OCI-LY1 (cell line): ENCODE measurements at regions not wholly inside any gene's neighbourhood (a gene's known extent, or its start where the extent isn't known, plus 50 kb on each side); places are given as distances from the start of the nearest gene placed in this dataset.

ENCODE experiments used
- H2AFZ ChIP-seq: fragments of 200-600 bp; sonication (generic), shearing (Covaris generic); 2 replicates; pipeline ENCODE4 v1.6.0; 2014; ENCODE audit warnings: antibody characterized with exemption, mild to moderate bottlenecking, low read length
- H3F3A ChIP-seq: fragments of 200-600 bp; sonication (generic), shearing (Covaris generic); 2 replicates; pipeline ENCODE4 v1.6.0; 2014; ENCODE audit warnings: mild to moderate bottlenecking, antibody characterized with exemption, low read length, moderate library complexity; ENCODE audit not compliant: insufficient read depth
- H3K27ac ChIP-seq: fragments of 200-600 bp; sonication (generic); 2 replicates; pipeline ENCODE4 v1.5.1; 2014; ENCODE audit warnings: low read length, mixed run types, mild to moderate bottlenecking, low read depth; ENCODE audit not compliant: poor library complexity, severe bottlenecking
- H3K27me3 ChIP-seq: fragments of 200-600 bp; sonication (generic); 2 replicates; pipeline ENCODE4 v1.6.0; 2014; ENCODE audit warnings: antibody characterized with exemption, mild to moderate bottlenecking, low read length, moderate library complexity; ENCODE audit not compliant: insufficient read depth
- H3K36me3 ChIP-seq: fragments of 200-600 bp; sonication (generic); 2 replicates; pipeline ENCODE4 v1.6.1; 2014; ENCODE audit warnings: mild to moderate bottlenecking, antibody characterized with exemption, low read length, moderate library complexity, mixed read lengths; ENCODE audit not compliant: insufficient read depth
- H3K4me1 ChIP-seq: fragments of 200-600 bp; sonication (generic); 2 replicates; pipeline ENCODE4 v1.5.1; 2014; ENCODE audit warnings: mild to moderate bottlenecking, low read length, moderate library complexity; ENCODE audit not compliant: insufficient read depth, severe bottlenecking
- H3K4me2 ChIP-seq: fragments of 200-600 bp; sonication (generic), shearing (Covaris generic); 2 replicates; pipeline ENCODE4 v1.6.1; 2014; ENCODE audit warnings: low read length
- H3K4me3 ChIP-seq: fragments of 200-600 bp; sonication (generic); 2 replicates; pipeline ENCODE4 v1.5.1; 2014; ENCODE audit warnings: low read length, low read depth, mild to moderate bottlenecking, mixed read lengths; ENCODE audit not compliant: poor library complexity, severe bottlenecking
- H3K79me2 ChIP-seq: fragments of 200-600 bp; shearing (Covaris generic); 2 replicates; pipeline ENCODE4 v1.6.1; 2016; ENCODE audit warnings: mixed run types, low read length, mixed read lengths; ENCODE audit not compliant: insufficient read depth
- H3K9ac ChIP-seq: fragments of 200-600 bp; sonication (generic), shearing (Covaris generic); 2 replicates; pipeline ENCODE4 v1.6.1; 2014; ENCODE audit warnings: mild to moderate bottlenecking, low read length, mixed read lengths
- H3K9me2 ChIP-seq: fragments of 200-600 bp; sonication (generic), shearing (Covaris generic); 2 replicates; pipeline ENCODE4 v1.6.1; 2014; ENCODE audit warnings: low read depth, mild to moderate bottlenecking, low read length, mixed read lengths
- H3K9me3 ChIP-seq: fragments of 200-600 bp; shearing (Covaris generic); 2 replicates; pipeline ENCODE4 v1.6.1; 2014; ENCODE audit warnings: low read length, mixed read lengths
- H4K20me1 ChIP-seq: fragments of 200-600 bp; sonication (generic), shearing (Covaris generic); 2 replicates; pipeline ENCODE4 v1.6.0; 2016; ENCODE audit warnings: mild to moderate bottlenecking, low read length; ENCODE audit not compliant: insufficient read depth
- CTCF ChIP-seq: fragments of 200-600 bp; sonication (generic), shearing (Covaris generic); IDR thresholded peaks from 2 replicates; pipeline ENCODE4 v1.5.1; 2017; ENCODE audit warnings: mild to moderate bottlenecking, antibody characterized with exemption, low read length, moderate library complexity, mixed read lengths
- EZH2 ChIP-seq: fragments of 200-600 bp; sonication (generic), shearing (Covaris generic); IDR thresholded peaks from 2 replicates; pipeline ENCODE4 v1.8.0; 2017; ENCODE audit warnings: borderline replicate concordance, mixed run types, mild to moderate bottlenecking, antibody characterized with exemption, low read length, moderate library complexity, mixed read lengths

GRCh38 chr10:131617113-131617858 lies 283.5 kb upstream of the PPP2R2D start:
- Histone ChIP-seq H3K9me2 (no peaks in the 10 kb centered on the region), H3K79me2 (no peaks in the 10 kb centered on the region), H3K27ac (no peak overlapping the region), H3K4me3 (no peak overlapping the region), H3K36me3 (no peaks in the 10 kb centered on the region), H3K4me2 (no peak overlapping the region), H3K9me3 (no peaks in the 10 kb centered on the region), H3F3A (no peaks in the 10 kb centered on the region), H3K4me1 (no peaks in the 10 kb centered on the region), H4K20me1 (no peaks in the 10 kb centered on the region), H3K9ac (no peak overlapping the region), H3K27me3 (no peaks in the 10 kb centered on the region), H2AFZ (no peak overlapping the region)
- TF ChIP-seq EZH2 (no peak), CTCF (no peak)

GRCh38 chr10:131618587-131619267 lies 282.1 kb upstream of the PPP2R2D start:
- Histone ChIP-seq H3K27ac (no peak overlapping the region), H3K9ac (no peak overlapping the region), H3K4me3 (no peak overlapping the region), H2AFZ (no peak overlapping the region), H3K9me2 (no peaks in the 10 kb centered on the region), H3K9me3 (no peaks in the 10 kb centered on the region), H4K20me1 (no peaks in the 10 kb centered on the region), H3K27me3 (no peaks in the 10 kb centered on the region), H3K79me2 (no peaks in the 10 kb centered on the region), H3K4me1 (no peaks in the 10 kb centered on the region), H3F3A (no peaks in the 10 kb centered on the region), H3K4me2 (no peak overlapping the region), H3K36me3 (no peaks in the 10 kb centered on the region)
- TF ChIP-seq CTCF (no peak), EZH2 (no peak)

- Histone ChIP-seq H3K4me2 (no peak overlapping the region), H3K79me2 (no peaks in the 10 kb centered on the region), H2AFZ (no peak overlapping the region), H3K9me3 (no peaks in the 10 kb centered on the region), H3K36me3 (no peaks in the 10 kb centered on the region), H3K4me1 (no peaks in the 10 kb centered on the region), H4K20me1 (no peaks in the 10 kb centered on the region), H3K27ac (no peak overlapping the region), H3K9ac (no peak overlapping the region), H3K9me2 (no peaks in the 10 kb centered on the region), H3K4me3 (no peak overlapping the region), H3K27me3 (no peaks in the 10 kb centered on the region), H3F3A (no peaks in the 10 kb centered on the region)
- TF ChIP-seq CTCF: no peak
Measured at GRCh38 chr10:131620314-131620713, 280.5 kb upstream of the PPP2R2D start.
